AG09309 (cell line): ENCODE measurements at regions not wholly inside any gene's neighbourhood (a gene's known extent, or its start where the extent isn't known, plus 50 kb on each side); places are given as distances from the start of the nearest gene placed in this dataset.

Source experiments
- DNase-seq: peaks from one replicate; pipeline ENCODE4 v3.0.0-alpha.2; 2010; ENCODE audit warnings: low read depth
- H3K4me3 ChIP-seq: 2 replicates; pipeline ENCODE4 v1.5.1; 2011; ENCODE audit warnings: mild to moderate bottlenecking, low read depth, low read length, moderate library complexity; ENCODE audit not compliant: control insufficient read depth
- TF ChIP-seq, protein P1 (sequence below): IDR thresholded peaks from 2 replicates; pipeline ENCODE4 v1.5.1; 2011; ENCODE audit warnings: mild to moderate bottlenecking, low read depth, low read length, inconsistent platforms; ENCODE audit not compliant: insufficient read depth, control insufficient read depth; ENCODE audit errors: missing control alignments

DNA sequence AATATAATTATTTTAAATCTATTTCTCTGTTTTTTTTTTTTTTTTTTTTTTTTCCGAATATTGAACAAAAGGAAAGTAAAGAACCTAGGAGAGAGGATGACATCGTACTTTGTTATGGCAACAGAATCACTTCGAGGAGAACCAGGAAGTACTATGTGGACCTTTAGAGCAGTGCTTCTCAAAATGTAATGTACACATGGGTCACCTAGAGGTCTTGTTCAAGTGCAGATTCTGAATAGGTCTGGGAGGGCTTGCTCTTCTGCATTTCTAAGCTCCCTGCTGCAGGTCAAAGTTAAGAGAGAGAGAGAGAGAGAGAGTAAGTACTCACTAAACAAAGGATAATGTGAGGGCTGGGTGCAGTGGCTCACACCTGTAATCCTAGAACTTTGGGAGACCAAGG is 419.5 kb upstream of the TENM4 start:
- DNase-seq, result no peak
- H3K4me3 ChIP-seq, result no peak overlapping the region
- TF ChIP-seq, protein P1, sequence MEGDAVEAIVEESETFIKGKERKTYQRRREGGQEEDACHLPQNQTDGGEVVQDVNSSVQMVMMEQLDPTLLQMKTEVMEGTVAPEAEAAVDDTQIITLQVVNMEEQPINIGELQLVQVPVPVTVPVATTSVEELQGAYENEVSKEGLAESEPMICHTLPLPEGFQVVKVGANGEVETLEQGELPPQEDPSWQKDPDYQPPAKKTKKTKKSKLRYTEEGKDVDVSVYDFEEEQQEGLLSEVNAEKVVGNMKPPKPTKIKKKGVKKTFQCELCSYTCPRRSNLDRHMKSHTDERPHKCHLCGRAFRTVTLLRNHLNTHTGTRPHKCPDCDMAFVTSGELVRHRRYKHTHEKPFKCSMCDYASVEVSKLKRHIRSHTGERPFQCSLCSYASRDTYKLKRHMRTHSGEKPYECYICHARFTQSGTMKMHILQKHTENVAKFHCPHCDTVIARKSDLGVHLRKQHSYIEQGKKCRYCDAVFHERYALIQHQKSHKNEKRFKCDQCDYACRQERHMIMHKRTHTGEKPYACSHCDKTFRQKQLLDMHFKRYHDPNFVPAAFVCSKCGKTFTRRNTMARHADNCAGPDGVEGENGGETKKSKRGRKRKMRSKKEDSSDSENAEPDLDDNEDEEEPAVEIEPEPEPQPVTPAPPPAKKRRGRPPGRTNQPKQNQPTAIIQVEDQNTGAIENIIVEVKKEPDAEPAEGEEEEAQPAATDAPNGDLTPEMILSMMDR, result no peak

GRCh38 chr11:79857377-79858214 is 416.8 kb upstream of the TENM4 start:
- DNase-seq, result no peak
- TF ChIP-seq, protein P1, result no peak
- no peak overlapping the region for H3K4me3 ChIP-seq

- H3K4me3 ChIP-seq, result no peak overlapping the region
- DNase-seq, result no peak
- TF ChIP-seq, protein P1, result no peak
Observed at GRCh38 chr11:79852176-79852575, 411.3 kb upstream of the TENM4 start.

GRCh38 chr11:79845002-79845709 is 404.3 kb upstream of the TENM4 start:
- no peak overlapping the region for H3K4me3 ChIP-seq
- no peak for DNase-seq
- TF ChIP-seq, protein P1, result no peak

GRCh38 chr11:79834015-79834414 is 393.2 kb upstream of the TENM4 start:
- H3K4me3 ChIP-seq, result no peak overlapping the region
- DNase-seq, result no peak
- TF ChIP-seq, protein P1, result no peak

- no peak for DNase-seq
- H3K4me3 ChIP-seq, result no peak overlapping the region
- TF ChIP-seq, protein P1, result no peak
Observed at GRCh38 chr11:79830446-79830845, 389.6 kb upstream of the TENM4 start.
